HG03520 (cell line): ENCODE measurements at regions not wholly inside any gene's neighbourhood (a gene's known extent, or its start where the extent isn't known, plus 50 kb on each side); places are given as distances from the start of the nearest gene placed in this dataset.
A peak's percentile ranks its signal among the peaks of the same experiment; 100 is the strongest.
"Not testable (repeated sequence)": the region's sequence is repeated elsewhere in the genome, so short reads cannot be mapped to it uniquely, and the experiment has no call there.

Experiments
- ATAC-seq: cut with Tn5 transposase; IDR thresholded peaks from one replicate; pipeline ENCODE4 v1.9.1; 2021; ENCODE audit warnings: mild to moderate bottlenecking, moderate library complexity; ENCODE audit not compliant: unreplicated experiment

- ATAC-seq, result no peak
These were observed 115.3 kb upstream of the NDUFV2 start for GRCh38 chr18:8987241-8987640.

GRCh38 chr18:8988260-8988871 lies 114.1 kb upstream of the NDUFV2 start:
- ATAC-seq, result peak; percentile 87

- no peak for ATAC-seq
These were observed 113.5 kb upstream of the NDUFV2 start for GRCh38 chr18:8989017-8989416.

GRCh38 chr18:8989855-8990254 lies 112.6 kb upstream of the NDUFV2 start:
- ATAC-seq, result no peak

- ATAC-seq, result no peak
These were observed 112.0 kb upstream of the NDUFV2 start for GRCh38 chr18:8990276-8991031.

- ATAC-seq, result no peak
These were observed 111.3 kb upstream of the NDUFV2 start for GRCh38 chr18:8991155-8991554.

- ATAC-seq, result not testable (repeated sequence)
These were observed 110.0 kb upstream of the NDUFV2 start for GRCh38 chr18:8992500-8992899.

- ATAC-seq, result no peak
These were observed 107.9 kb upstream of the NDUFV2 start for GRCh38 chr18:8994603-8995002.

- ATAC-seq, result no peak
These were observed 107.4 kb upstream of the NDUFV2 start for GRCh38 chr18:8995096-8995495.

- no peak for ATAC-seq
These were observed 105.6 kb upstream of the NDUFV2 start for GRCh38 chr18:8996771-8997432.

GRCh38 chr18:8997634-8998033 lies 104.9 kb upstream of the NDUFV2 start:
- no peak for ATAC-seq

- no peak for ATAC-seq
These were observed 103.8 kb upstream of the NDUFV2 start for GRCh38 chr18:8998481-8999217.

GRCh38 chr18:8999872-9000271 lies 102.6 kb upstream of the NDUFV2 start:
- ATAC-seq, result no peak

GRCh38 chr18:9000733-9001132 lies 101.8 kb upstream of the NDUFV2 start:
- no peak for ATAC-seq

- no peak for ATAC-seq
These were observed 101.3 kb upstream of the NDUFV2 start for GRCh38 chr18:9001209-9001608.

- no peak for ATAC-seq
These were observed 98.9 kb upstream of the NDUFV2 start for GRCh38 chr18:9003406-9004100.

- ATAC-seq, result not testable (repeated sequence)
These were observed 98.2 kb upstream of the NDUFV2 start for GRCh38 chr18:9004308-9004707.

- not testable (repeated sequence) for ATAC-seq
These were observed 94.8 kb upstream of the NDUFV2 start for GRCh38 chr18:9007700-9008099.

GRCh38 chr18:9008200-9008708 lies 94.2 kb upstream of the NDUFV2 start:
- ATAC-seq, result no peak
